Epithelial cell of proximal tubule (primary cell): ENCODE measurements at regions not wholly inside any gene's neighbourhood (a gene's known extent, or its start where the extent isn't known, plus 50 kb on each side); places are given as distances from the start of the nearest gene placed in this dataset.

ENCODE experiments used
- DNase-seq: peaks from one replicate; pipeline ENCODE4 v3.0.0-alpha.2; 2011; ENCODE audit warnings: low read depth
- H3K4me3 ChIP-seq: 2 replicates; pipeline ENCODE4 v1.5.1; 2011; ENCODE audit warnings: low read depth, mild to moderate bottlenecking, low read length
- CTCF ChIP-seq: conservative IDR thresholded peaks from 2 replicates; pipeline ENCODE4 v1.5.1; 2012; ENCODE audit warnings: low read depth, mild to moderate bottlenecking, low read length

- H3K4me3 ChIP-seq, result no peak overlapping the region
- no peak for TF ChIP-seq CTCF
- DNase-seq, result no peak
Measured at GRCh38 chr14:22418631-22419030, 170.4 kb downstream of the DAD1 start.

DNA sequence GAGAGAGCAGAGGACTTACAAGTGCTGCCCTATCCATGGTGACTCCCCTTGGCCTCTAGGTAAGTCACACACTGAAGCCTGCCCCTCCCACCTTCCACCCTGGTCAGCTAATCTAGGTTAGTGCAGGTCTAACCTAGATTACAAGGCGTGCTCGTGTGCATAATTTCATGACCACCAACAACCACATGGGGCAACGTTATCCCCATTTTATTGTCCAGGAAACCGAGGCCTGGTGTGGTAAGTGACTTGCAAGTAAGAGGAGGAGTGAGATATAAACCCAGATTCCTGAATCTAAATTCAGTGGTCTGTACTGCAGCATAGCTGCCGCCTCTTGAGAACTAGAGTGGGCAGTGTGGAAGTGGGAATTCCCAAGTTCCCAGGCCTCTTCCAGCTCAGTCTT lies 171.1 kb downstream of the DAD1 start:
- DNase-seq, result no peak
- H3K4me3 ChIP-seq, result no peak overlapping the region
- no peak for TF ChIP-seq CTCF

DNA sequence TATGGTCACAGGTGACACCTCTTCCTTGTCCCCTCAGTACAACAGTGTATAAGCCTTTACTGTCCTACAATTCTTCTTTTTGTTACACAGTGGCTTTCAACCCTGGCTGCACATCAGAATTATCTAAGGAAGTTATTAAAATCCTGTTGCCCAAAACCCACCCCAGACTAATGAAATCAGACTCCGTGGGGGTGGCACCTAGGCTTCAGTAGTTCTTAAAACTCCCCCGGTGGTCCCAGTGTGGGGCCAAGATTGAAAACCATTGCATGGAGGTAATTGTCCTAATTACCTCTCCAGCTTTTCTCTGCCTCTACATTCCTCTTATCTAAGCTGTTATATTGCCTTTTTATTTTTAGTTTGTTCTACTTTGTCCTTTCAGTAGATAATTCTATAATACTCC lies 172.8 kb downstream of the DAD1 start:
- no peak for TF ChIP-seq CTCF
- DNase-seq, result no peak
- H3K4me3 ChIP-seq, result no peak overlapping the region

DNA sequence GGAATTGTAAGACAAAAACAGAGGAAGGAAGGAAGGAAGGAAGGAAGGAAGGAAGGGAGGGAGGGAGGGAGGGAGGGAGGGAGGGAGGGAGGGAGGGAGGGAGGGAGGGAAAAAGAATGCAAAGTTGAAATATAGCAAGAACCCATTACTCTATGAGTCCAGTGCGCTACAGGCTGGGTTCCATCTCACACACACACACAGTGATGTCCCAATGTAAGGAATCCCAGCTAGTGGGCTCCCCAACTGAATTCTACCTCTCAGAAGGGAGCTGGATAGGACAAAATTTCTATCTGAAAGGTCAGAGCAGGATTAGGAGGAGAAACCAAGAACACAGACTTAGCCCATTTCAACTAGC lies 173.4 kb downstream of the DAD1 start:
- no peak overlapping the region for H3K4me3 ChIP-seq
- DNase-seq, result no peak
- TF ChIP-seq CTCF, result no peak

DNA sequence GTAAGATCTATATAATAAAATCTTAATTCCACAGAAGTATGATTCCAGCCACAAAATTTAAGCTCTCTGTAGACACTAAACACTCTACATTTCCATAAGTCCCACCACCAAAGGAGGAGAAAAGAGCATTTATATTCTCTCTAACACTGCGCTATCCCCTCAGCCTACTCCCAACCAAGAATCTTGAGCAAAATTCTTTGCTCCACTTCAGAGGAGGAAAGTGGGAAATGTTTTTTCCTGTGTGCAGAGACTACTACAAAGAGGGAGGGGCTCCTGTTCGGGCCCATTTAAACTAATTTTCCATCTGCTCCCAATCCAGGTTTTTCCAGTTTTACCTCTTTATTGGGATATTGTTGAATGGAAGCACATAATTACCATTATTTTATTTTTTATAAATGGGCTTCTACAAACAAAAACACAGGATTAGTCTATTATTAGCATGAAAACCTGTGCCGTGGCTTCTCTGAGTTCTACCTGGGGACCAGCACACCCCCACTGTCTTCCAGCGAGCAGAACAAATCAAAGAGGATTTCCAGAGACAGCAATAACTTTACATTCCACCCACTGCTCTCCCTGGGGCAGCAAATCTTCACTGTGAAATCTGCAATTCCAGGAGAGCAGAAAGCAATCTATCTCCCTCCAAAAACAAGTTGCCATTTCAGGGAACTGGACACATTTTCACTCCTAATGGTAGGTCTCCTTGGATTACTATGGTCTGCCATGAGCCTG lies 174.0 kb downstream of the DAD1 start:
- no peak overlapping the region for H3K4me3 ChIP-seq
- TF ChIP-seq CTCF, result no peak
- no peak for DNase-seq

- no peak for DNase-seq
Measured at GRCh38 chr14:22412926-22413411, 176.1 kb downstream of the DAD1 start.

More at GRCh38 chr14:22412926-22413411, 176.1 kb downstream of the DAD1 start:
- no peak overlapping the region for H3K4me3 ChIP-seq
- TF ChIP-seq CTCF, result no peak
